ENCODE measurements at regions not wholly inside any gene's neighbourhood (a gene's known extent, or its start where the extent isn't known, plus 50 kb on each side); places are given as distances from the start of the nearest gene placed in this dataset.

DNA sequence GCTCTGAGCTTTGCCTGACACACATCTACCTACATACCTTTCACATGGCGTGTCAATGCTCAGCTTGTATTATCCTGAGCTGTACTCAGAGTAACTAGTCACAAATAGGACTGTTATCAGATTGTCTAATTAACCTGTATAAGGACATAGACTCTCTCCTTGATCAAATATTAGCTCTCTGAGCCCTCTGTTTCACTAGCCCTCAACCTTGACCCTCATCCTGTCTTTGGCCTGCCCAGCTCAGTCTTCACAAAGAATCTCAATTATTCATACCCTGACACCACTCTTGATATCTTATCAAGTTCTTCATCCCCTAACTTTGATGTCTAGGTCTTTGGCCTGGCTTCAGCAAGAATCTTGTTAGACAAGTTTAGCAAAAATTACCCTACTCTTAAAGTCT lies 320.7 kb upstream of the PCDH7 start:
- H3K4me3 ChIP-seq (ENCODE audit: low read depth, low read length, poor library complexity, severe bottlenecking): no peak overlapping the region
- DNase-seq (ENCODE audit: low spot score): no peak
- no peaks in the 10 kb centered on the region for H3K4me1 ChIP-seq (ENCODE audit: insufficient read depth, low read length, poor library complexity, severe bottlenecking)
- ChIA-PET CTCF (ENCODE audit: unreplicated experiment) (no interaction called here), POLR2A (no interaction called here)
- no TSS peak for BruUV-seq (replicated peaks)
- H3K79me2 ChIP-seq (ENCODE audit: insufficient read depth, low read depth, low read length): no peaks in the 10 kb centered on the region
- no peaks in the 10 kb centered on the region for H3K36me3 ChIP-seq (ENCODE audit: insufficient read depth, low read length)
- H4K20me1 ChIP-seq (ENCODE audit: insufficient read depth, low read length): no peaks in the 10 kb centered on the region
- no peak overlapping the region for H3K27ac ChIP-seq (ENCODE audit: low read depth, low read length, poor library complexity, severe bottlenecking)
- TF ChIP-seq EZH2phosphoT487 (IDR thresholded peaks at IDR 0.05; ENCODE audit: borderline replicate concordance, low read depth, low read length): no peak
- TF ChIP-seq, protein P1, sequence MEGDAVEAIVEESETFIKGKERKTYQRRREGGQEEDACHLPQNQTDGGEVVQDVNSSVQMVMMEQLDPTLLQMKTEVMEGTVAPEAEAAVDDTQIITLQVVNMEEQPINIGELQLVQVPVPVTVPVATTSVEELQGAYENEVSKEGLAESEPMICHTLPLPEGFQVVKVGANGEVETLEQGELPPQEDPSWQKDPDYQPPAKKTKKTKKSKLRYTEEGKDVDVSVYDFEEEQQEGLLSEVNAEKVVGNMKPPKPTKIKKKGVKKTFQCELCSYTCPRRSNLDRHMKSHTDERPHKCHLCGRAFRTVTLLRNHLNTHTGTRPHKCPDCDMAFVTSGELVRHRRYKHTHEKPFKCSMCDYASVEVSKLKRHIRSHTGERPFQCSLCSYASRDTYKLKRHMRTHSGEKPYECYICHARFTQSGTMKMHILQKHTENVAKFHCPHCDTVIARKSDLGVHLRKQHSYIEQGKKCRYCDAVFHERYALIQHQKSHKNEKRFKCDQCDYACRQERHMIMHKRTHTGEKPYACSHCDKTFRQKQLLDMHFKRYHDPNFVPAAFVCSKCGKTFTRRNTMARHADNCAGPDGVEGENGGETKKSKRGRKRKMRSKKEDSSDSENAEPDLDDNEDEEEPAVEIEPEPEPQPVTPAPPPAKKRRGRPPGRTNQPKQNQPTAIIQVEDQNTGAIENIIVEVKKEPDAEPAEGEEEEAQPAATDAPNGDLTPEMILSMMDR (conservative IDR thresholded peaks at IDR 0.05; ENCODE audit: low read length): no peak
- no peak overlapping the region for H2AFZ ChIP-seq (ENCODE audit: low read length)
- intact Hi-C loops (cut with micrococcal nuclease; ENCODE audit: unreplicated experiment): no loop called here
- no peaks in the 10 kb centered on the region for H3K9me3 ChIP-seq (ENCODE audit: low read length)
- no peaks in the 10 kb centered on the region for H3K9me2 ChIP-seq (ENCODE audit: insufficient read depth, low read length)
- H3K4me2 ChIP-seq (ENCODE audit: low read length): no peak overlapping the region

GRCh38 chr4:30402276-30402675 lies 317.9 kb upstream of the PCDH7 start:
- intact Hi-C loops (cut with micrococcal nuclease; ENCODE audit: unreplicated experiment): no loop called here
- no peaks in the 10 kb centered on the region for H4K20me1 ChIP-seq (ENCODE audit: insufficient read depth, low read length)
- TF ChIP-seq, protein P1 (conservative IDR thresholded peaks at IDR 0.05; ENCODE audit: low read length): no peak
- no peak for TF ChIP-seq EZH2phosphoT487 (IDR thresholded peaks at IDR 0.05; ENCODE audit: borderline replicate concordance, low read depth, low read length)
- H2AFZ ChIP-seq (ENCODE audit: low read length): no peak overlapping the region
- no TSS peak for BruUV-seq (replicated peaks)
- no peaks in the 10 kb centered on the region for H3K79me2 ChIP-seq (ENCODE audit: insufficient read depth, low read depth, low read length)
- ChIA-PET CTCF (ENCODE audit: unreplicated experiment) (no interaction called here), POLR2A (no interaction called here)
- no peaks in the 10 kb centered on the region for H3K36me3 ChIP-seq (ENCODE audit: insufficient read depth, low read length)
- H3K9me3 ChIP-seq (ENCODE audit: low read length): no peaks in the 10 kb centered on the region
- no peak overlapping the region for H3K4me3 ChIP-seq (ENCODE audit: low read depth, low read length, poor library complexity, severe bottlenecking)
- no peak overlapping the region for H3K4me2 ChIP-seq (ENCODE audit: low read length)
- H3K4me1 ChIP-seq (ENCODE audit: insufficient read depth, low read length, poor library complexity, severe bottlenecking): no peaks in the 10 kb centered on the region
- no peak overlapping the region for H3K27ac ChIP-seq (ENCODE audit: low read depth, low read length, poor library complexity, severe bottlenecking)
- no peaks in the 10 kb centered on the region for H3K9me2 ChIP-seq (ENCODE audit: insufficient read depth, low read length)
- no peak for DNase-seq (ENCODE audit: low spot score)

- Histone ChIP-seq H3K4me1 (ENCODE audit: insufficient read depth, low read length, poor library complexity, severe bottlenecking) (no peaks in the 10 kb centered on the region), H3K4me3 (ENCODE audit: low read depth, low read length, poor library complexity, severe bottlenecking) (no peak overlapping the region), H3K9me3 (ENCODE audit: low read length) (0 out of 2 replicates have a peak, but pooled peaks cover 24% of the 10 kb centered on the region), H4K20me1 (ENCODE audit: insufficient read depth, low read length) (no peaks in the 10 kb centered on the region), H3K9me2 (ENCODE audit: insufficient read depth, low read length) (no peaks in the 10 kb centered on the region), H3K27ac (ENCODE audit: low read depth, low read length, poor library complexity, severe bottlenecking) (no peak overlapping the region), H3K4me2 (ENCODE audit: low read length) (no peak overlapping the region), H3K79me2 (ENCODE audit: insufficient read depth, low read depth, low read length) (no peaks in the 10 kb centered on the region), H2AFZ (ENCODE audit: low read length) (no peak overlapping the region), H3K36me3 (ENCODE audit: insufficient read depth, low read length) (no peaks in the 10 kb centered on the region)
- ChIA-PET POLR2A (no interaction called here), CTCF (ENCODE audit: unreplicated experiment) (no interaction called here)
- DNase-seq (ENCODE audit: low spot score): no peak
- no TSS peak for BruUV-seq (replicated peaks)
- TF ChIP-seq, protein P1 (conservative IDR thresholded peaks at IDR 0.05; ENCODE audit: low read length): no peak
- no peak for TF ChIP-seq EZH2phosphoT487 (IDR thresholded peaks at IDR 0.05; ENCODE audit: borderline replicate concordance, low read depth, low read length)
- intact Hi-C loops (cut with micrococcal nuclease; ENCODE audit: unreplicated experiment): no loop called here
These were observed 306.3 kb upstream of the PCDH7 start for GRCh38 chr4:30413915-30414314.
